Large intestine (tissue), 3 donors: ENCODE measurements at regions not wholly inside any gene's neighbourhood (a gene's known extent, or its start where the extent isn't known, plus 50 kb on each side); places are given as distances from the start of the nearest gene placed in this dataset.
"Not testable (repeated sequence)": the region's sequence is repeated elsewhere in the genome, so short reads cannot be mapped to it uniquely, and the experiment has no call there.

Experiments used
- DNase-seq, 2 donors: peaks; one replicate each; pipeline versions ENCODE4 v3.0.0 to v3.0.0-alpha.2; 2013
- H3K27ac ChIP-seq: one replicate; pipeline ENCODE4 v1.5.1; 2013; ENCODE audit warnings: low read length
- H3K27me3 ChIP-seq: 2 replicates; pipeline ENCODE4 v1.6.1; 2013; ENCODE audit warnings: low read length; ENCODE audit not compliant: control insufficient read depth, insufficient read depth
- H3K36me3 ChIP-seq: 2 replicates; pipeline ENCODE4 v1.6.1; 2013; ENCODE audit warnings: low read length; ENCODE audit not compliant: control insufficient read depth, insufficient read depth
- H3K4me1 ChIP-seq: one replicate; pipeline ENCODE4 v1.6.1; 2013; ENCODE audit warnings: low read length; ENCODE audit not compliant: control insufficient read depth, insufficient read depth
- H3K4me3 ChIP-seq: one replicate; pipeline ENCODE4 v1.5.1; 2013; ENCODE audit warnings: low read length
- H3K9me3 ChIP-seq: one replicate; pipeline ENCODE4 v1.6.1; 2013; ENCODE audit warnings: mild to moderate bottlenecking, low read depth, low read length, moderate library complexity; ENCODE audit not compliant: control insufficient read depth
- WGBS: methylation state at CpG from one replicate; pipeline ENCODE4 v1.1.5; 2013; ENCODE audit warnings: low lambda C conversion rate; ENCODE audit not compliant: insufficient coverage; 5-methylcytosine and 5-hydroxymethylcytosine counted together

DNA sequence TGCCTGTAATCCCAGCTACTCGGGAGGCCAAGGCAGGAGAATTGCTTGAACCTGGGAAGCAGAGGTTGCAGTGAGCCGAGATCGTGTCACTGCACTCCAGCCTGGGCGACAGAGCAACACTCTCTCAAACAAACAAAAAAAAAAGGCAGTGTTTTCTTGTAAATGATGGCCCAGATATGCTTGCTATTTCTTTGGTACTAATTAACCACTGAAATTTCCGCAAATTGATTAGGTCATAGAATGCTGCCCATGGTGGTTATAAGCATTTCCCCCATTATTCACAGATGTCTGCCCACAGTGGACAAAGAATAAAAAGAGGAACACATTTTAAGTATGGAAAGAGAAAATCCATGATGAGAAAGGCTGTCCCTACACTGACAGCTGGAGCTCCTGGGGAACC, 49.9 kb upstream of the DAAM1 start:
- not testable (repeated sequence) for H3K9me3 ChIP-seq, H3K27me3 ChIP-seq, H3K4me3 ChIP-seq, DNase-seq, H3K36me3 ChIP-seq, H3K4me1 ChIP-seq, H3K27ac ChIP-seq
- WGBS, result 80% methylated on average over 1 of the region's 5 CpGs
